HuH-7 (cell line): ENCODE measurements at regions not wholly inside any gene's neighbourhood (a gene's known extent, or its start where the extent isn't known, plus 50 kb on each side); places are given as distances from the start of the nearest gene placed in this dataset.
A peak's percentile ranks its signal among the peaks of the same experiment; 100 is the strongest.

Experiments used
- DNase-seq: peaks from one replicate; pipeline ENCODE4 v3.0.0; 2011; ENCODE audit warnings: low spot score

DNA sequence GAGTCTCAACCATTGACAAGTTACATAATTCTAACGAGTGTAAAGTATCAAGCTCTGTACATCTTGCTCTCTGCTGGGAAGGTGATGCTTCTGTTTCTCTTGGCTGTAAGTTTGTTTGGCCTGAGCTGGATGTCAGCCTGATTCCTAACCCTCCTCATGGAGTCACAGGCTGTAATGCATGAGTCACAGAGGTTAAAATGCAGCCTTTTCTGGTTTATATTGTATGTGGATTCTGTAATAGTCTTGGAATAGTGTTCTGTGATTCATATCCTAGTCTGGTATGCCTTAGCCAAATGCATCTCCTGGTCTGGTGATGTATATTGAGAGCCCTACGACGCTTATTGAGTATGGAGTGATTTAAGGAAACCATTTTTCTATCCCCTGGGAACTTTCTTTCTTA lies 104.5 kb upstream of the FRMD6 start:
- no peak for DNase-seq

DNA sequence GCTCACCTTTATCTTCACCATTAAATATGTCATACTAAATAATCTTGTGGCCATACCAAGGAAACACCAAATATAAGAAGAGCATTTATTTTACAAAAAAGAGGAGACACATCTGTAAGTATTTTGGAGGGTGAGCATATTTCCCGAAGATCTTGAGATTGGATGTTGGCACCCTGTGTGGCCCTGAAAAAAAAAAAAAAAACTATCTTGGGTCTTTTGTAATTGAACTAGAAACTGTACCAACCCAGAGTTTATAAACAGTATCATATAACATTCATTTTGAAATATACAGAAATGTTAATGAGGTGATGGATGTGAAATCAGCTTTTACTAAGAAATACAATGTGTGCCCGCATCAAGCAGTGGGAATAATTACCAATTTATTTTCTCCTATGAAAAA lies 104.0 kb upstream of the FRMD6 start:
- no peak for DNase-seq

DNA sequence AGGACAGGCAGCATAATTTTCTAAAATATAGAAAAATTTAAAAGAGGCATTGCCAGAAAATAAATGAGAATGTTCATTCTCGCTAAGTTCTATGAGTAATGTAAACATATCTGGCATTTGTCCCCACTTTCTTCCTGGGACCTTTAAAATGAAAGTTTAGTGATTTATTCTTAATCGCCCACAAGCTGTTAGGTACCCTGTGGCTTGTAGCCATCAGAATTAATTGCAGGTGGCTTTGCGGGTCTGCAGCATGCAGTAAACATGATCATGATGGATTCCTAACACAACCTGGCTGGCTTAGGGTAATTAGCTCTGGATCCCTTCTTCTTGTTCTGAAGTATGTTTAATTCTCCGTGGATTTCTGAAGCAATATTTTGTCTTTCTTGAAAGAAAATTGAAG lies 103.5 kb upstream of the FRMD6 start:
- DNase-seq, result no peak

DNA sequence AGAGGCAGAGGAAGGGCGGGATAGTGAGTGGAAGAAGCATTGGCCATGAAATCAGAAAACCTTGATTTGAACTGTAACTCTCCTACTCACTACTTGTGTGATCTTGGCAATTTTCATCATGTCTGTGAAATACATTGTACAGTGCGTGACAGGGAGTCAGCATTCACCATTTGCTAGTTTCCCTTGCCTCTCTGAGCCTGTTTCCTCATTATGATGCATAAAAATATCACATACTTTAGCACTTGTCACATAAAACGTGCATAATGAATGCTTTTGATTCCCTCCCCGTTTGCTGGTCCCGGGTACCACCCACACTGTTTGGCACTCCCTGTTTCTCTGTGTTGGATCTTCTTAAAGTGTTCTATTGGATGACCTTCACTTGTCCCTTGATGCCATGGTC lies 101.1 kb upstream of the FRMD6 start:
- DNase-seq, result no peak

DNA sequence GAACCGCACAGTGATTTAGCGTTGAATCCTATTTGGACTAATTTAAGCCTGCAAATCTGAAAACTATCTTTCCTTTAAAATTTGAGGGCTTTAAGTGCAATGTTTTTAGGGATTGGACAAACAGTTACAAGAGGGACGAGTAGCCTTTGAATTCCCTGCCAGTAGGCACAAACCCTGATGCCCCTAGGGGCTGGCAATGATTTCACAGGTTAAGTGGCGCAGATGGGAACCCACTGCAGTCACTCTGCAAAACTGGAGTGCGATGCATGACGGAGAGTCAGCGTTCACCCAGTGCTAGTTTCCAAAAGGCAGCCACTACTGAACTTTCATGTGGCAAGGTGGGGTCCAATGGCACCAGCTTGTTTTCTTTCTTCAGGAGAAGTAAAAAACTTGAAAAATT lies 99.4 kb upstream of the FRMD6 start:
- DNase-seq, result no peak

DNA sequence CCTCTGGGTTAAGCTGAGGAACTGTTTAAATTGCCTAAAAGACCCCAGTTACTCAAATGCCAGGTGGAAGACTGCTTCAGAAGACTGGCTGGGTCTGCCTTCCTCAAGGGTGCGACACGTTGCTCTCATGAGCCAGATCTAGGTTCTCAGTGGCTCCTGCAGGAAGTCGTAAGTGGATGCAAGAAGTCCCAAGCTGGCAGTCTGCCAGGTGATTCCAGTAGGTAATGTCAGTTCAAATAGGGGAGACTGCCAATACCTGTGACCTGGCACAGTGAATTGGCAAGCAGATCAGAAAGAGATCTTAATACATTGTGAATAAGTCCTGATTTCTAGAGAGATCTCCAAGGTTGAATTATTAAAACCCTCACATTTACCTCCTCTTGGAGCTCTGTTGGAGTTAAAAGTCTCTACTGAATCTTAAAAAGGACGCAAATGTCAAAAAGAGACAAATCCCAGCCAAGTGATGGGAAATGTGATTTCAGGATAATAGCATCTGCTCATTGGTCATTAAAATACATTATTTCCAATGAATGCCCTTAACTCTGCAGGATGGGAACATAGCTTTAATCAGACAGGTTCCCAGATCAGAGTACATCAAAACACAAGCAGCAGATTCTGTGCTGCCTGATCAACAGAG lies 98.8 kb upstream of the FRMD6 start:
- DNase-seq, result no peak

DNA sequence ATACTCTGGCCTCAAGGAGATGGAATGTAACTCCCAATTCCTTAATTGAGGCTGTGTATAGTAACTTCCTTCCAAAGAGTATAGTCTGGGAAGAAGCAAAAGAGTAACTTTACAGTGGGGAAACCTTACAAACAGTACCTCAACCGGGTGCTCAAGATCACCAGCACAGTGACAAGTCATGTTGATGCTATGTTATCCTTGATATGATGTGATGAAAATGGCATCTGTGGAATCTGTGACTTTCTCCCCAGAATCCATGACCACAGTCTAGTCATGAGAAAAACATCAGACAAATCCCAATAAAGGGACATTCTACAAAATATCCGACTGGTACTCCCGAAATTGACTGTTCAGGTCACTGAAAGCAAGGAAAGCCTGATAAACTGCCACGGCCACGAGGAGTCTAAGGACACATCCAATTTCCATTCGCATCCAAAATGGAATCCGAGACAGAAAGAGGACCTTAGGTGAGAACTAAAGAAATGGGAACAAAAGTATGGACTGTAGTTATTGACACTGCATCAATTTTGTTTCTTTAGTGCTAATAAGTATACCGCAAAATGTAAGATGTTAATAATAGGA lies 97.3 kb upstream of the FRMD6 start:
- DNase-seq, result no peak

DNA sequence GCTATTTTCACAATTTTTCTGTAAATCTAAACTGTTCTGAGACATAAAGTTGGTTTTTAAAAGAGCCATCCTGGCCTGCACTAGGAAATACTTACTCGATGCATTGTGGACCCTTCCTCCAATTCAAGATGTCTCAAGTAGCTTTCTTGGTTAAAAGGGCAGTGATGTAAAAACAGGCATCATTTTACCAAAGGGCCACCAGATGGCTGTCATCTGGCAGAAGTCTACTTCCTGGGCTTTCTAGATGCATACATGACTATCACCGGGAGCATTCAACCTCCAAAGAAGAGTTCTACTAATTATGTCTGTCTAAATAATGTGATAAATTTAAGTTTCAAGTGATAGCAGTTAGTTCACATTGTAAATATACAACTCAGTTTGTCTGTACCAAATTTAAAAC lies 96.8 kb upstream of the FRMD6 start:
- peak; percentile 21 for DNase-seq

DNA sequence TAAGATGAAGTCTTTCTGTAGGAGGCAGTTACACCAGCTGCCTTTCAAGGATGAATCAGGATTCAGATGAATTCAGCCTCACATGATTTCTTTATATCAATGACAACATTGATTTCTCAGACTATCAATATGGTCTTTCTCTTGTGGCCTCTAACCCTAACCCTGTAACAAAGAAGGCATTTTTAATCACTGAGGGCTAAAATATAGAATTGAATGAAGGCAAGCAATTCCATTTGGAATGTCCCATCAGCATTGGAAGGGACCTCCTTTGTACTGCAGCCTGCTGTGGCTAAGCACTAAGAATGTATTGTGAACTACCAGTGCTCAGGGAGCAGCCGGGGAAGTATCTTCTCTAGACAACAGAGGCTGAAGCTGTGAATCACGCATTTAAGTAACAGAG lies 90.6 kb upstream of the FRMD6 start:
- no peak for DNase-seq

DNA sequence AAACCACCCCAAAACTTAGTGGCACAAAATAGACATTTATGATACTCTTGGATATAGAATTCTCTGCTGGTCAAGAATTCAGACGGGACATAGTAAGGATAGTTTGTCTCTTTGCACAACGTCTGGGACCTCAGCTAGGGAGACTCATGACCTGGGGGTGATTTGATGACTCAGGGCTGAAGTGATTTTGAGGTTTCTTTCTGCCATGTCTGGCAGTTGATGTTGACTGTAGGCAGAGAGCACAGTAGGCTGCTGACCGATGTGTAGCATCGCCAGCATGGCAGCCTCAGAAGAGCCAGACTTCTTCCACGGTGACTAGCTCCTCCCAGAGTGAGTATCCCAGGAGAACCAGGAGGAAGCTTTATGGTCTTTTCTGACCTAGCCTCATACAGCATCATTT lies 88.9 kb upstream of the FRMD6 start:
- DNase-seq, result no peak

DNA sequence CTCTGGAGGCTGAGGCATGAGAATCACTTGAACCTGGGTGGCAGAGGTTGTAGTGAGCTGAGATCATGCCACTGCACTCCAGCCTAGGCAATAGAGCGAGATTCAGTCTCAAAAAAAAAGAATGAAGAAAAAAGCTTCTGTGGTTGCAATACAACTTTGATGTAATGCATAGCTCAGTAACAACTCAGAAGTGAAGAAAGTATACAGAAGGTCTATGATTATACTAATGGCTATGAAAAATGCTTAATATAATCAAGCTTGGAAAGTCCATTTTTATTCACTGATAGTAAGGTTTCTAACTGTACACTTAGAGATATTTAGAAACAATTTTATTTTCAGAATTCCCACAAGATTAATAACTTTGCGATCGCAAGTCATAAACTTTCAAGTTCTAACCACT lies 88.2 kb upstream of the FRMD6 start:
- no peak for DNase-seq

DNA sequence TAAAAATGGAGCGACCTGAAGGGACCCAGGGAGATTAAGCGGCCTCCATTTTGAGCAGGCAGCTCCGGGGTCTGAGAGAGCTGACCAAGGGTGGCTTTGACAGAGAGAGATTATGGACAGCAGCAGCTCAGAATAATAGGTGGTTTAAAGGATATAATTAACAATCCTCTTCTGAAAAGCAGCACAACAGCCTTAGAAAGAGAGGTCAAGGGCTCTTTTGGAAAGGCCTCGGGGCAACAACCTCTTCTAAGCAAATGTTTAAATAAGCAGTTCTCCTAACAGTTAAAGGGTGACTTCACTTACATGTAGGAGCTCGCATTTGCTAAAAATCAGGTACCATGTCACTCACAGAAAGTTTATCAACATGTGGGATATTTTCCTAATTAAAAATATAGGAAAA lies 87.2 kb upstream of the FRMD6 start:
- no peak for DNase-seq

DNA sequence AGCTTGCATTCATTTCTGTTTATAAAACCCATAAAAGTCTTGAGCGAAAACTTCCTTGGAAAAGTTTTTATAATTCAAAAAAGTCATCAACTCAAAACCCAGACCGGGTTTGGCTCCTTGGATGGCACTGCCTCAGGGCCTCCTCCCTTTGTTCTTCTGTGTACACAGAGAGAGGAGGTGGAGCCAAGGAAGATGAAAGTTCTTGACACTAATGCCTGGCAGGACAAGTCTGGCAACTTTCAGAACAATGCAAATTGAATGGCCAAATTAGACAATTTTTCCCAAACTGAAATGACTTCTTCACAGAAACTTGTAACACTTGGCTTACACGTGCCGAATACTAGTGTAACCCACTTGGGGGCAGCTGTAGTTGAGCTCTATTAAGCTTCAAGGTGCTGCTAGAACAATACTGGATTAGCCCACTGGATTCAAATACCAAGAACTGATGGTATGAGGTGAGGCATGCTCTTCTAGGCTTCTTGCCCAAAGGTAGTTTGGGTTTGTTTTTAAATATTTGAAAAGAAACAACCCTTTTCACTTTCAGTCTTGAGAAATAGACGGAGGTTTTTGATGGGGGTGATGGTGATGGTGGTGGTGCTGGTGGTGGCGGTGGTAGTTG lies 86.6 kb upstream of the FRMD6 start:
- no peak for DNase-seq

DNA sequence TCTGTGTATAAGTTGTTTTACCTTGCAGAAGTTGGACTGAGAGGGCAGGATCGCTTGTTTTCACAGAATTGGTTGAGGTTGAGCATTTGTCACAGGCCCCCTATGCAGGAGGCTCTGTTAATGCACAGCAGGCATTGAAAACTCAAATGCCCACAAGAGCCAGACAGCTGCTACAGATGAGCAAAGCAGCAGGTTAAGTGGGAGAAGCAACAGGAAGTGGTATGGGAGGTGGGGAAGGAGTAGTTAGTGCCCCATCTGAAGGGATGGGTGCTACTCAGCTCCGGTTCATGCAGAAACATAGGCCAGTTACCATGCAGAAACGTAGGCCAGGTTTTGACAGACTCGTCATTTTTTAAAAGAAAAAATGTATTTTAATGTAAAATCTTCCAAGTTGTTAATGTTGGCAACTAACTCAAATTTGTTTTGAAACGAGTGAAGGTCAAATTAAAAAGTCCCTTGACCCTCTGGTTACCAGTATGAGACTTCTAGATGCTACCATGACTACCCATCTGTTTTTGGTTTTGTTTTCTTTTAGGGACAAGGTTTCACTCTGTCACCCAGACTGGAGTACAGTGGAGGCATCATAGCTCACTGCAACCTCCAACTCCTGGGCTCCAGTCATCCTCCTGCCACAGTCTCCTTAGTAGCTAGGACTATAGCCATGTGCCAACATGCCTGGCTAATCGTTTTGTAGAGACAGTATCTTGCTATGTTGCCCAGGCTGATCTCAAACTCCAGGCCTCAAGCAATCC lies 84.7 kb upstream of the FRMD6 start:
- DNase-seq, result no peak

DNA sequence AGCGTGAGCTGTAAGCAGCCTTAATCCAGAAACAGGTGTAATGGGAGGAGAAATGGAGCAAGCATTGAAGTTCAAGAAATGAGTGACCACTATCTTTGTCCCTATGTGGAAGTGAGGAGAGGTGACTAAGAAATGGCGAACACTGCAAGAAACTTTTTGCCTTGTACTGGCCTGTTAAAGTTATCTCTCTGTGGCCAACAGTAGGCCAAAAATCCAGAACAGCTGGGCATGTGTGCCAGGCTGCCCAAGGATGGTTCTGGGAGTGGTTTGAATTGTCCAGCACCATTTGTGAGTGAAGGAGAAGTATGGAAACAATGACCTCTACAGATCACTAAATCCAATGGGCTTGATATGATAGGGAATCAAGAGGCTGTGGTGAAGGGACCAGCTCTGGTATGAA lies 83.3 kb upstream of the FRMD6 start:
- DNase-seq, result no peak

DNA sequence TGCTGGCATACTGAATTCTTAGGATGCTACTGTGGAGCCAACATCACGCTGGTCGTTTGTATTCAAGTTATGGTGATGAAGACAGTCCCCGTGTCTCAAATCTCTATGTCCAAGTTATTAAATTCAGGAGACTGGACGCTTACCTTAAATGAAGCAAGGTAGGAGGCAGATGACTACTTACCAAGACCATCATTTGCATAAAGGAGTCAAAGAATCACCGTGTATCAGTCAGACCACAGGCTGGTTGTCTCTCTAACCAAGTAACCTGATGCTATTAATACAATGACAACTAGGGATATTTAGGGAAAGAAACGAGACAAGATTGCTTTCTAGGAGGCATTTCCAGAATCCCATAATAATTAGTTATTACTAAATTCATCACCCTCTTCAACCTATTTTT lies 78.1 kb upstream of the FRMD6 start:
- no peak for DNase-seq

DNA sequence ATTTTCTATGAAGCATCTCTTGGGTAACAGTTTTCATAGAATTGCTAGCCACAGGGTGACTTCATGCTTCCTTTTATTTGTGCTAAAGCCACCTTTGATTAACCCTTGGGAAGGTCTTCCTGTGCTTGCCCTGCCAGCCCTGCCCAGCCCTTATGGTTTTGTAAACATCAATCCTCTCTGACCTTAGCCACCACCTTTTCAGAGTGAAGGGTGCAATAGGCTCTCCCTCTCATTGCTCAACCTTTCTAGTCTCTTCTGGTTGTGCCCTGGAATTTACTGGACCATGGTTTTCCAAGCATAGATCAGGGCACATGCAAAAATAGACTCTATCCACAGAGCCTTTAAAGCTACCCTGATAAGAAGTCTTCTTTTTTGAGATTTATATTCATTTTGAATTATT lies 77.7 kb upstream of the FRMD6 start:
- DNase-seq, result no peak

DNA sequence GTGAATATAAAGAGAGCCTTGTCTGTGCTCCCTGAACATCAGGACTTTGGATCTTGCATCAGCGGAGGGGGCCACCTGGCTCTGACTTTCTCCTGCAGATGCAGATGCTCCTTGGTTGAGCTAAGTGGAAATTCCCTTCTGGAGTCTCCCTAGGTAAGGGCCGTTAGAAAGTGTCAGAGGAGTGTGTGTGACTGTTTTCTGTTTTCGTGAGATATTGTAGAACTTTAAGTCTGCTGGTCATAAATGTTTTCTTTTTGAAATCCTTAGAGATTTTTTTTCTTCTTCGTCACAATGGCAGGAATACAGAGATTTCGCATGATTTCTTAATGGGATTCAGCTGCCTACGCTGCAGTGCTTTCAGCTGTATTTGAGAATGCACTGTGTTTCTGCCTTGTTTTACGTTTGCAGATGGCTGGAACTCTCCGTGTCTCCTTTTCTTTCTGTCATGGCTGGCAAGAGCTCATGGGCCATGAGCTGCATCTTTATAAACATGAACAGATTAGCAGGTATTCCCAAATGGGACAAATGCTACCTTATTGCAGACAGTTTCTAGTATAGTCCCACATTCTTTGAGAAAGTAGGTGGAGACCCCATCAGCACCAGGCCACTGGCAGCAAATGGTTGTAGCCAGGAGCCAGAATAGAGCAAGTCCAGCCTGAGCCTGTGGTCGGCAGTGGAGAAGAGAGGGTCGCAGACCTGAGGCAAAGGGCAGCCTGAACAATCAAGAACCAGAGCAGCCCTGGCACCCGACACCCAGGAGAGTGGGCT lies 76.2 kb upstream of the FRMD6 start:
- DNase-seq, result peak; percentile 24

DNA sequence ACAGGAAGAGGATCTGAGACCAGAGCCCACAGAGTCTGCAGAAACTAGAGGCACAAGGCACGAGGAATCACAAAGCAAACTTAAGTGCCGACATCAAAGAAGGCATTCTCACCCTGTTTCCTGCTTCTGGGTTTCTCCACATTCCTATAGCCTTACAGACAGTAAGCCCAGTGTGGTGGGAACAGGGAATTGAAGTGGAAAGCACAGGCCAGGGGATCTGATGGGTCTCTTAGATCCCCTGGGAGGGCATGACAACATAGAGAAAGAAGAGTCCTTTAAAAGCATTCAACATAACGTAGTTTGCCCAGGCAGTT lies 75.6 kb upstream of the FRMD6 start:
- no peak for DNase-seq

DNA sequence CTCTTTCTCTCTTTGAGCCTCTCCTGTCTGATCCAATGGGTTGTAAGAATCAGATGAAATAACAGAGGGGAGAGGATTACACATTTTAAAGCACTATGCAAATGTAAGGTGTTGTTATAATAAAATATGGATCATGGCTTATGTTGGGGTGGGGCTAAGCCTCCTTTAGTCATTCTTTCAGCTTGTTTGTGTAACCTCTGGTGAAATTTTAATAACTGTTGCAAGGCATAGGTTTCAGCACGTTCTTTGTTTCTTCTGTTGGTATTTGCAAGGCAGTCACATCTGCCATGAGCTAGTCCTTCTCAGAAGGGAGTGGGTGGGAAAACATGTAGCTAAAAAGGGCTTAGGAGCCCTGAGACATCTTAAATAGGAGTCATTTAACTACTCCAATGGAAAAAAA lies 74.8 kb upstream of the FRMD6 start:
- no peak for DNase-seq

DNA sequence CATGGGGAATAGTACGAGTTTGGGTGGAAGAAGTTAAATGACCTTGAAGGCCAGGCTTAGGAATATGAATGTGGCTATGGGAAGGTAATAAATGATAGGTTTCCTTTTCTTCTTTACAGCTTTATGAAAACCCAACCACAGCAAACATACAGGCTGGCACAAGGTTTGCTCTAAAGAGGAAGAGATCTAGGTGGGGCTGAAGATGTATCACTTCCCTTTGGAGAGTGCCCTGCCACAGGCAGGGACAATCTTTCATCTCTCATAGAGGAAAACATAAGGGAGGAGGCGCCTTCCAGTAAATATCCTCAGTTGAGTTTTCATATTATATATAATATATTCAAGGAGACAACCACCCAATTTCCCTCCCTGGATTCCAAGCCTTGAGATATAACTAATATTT lies 72.9 kb upstream of the FRMD6 start:
- DNase-seq, result no peak

DNA sequence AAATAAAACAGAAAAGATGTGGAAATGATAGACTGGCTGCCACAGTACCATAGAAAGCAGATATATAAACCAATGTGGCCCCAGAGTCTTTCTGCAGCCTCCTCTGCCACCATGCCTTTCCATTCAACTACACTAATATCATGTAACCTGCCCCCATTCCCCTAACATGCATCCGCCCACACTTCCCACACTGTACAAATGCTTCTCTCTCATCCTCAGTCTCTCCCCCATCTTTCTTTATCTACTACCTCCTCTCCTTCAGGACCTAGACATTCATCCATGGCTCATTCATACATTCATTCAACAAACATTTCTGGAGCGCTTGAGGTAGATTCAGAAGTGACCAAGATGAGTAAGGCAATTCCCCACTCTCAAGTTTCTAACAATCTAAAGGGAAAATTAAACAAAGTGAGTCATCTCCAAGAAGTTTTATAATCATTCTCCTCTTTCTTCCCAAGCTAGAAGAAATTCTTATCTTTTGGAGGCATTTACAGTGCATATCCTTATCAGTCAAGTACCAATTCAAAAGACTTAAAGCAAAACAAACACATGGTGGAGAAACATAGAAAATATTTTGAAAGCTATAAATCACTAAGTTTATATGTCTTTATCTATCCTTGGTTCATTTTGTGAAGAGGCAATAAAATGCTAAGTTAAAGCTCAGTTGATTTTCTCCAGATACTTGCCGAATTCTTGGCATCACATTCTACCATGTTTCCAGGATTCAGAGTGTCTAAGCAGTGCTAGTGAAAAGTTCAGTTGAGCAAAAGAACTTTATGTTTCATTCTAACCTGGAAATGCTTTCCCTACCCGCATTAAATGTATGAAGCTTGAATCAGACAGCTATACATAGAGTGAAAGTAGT lies 70.5 kb upstream of the FRMD6 start:
- DNase-seq, result no peak
